Stimulated activated memory B cell treated with anti-CD40 and anti-IgM and Interleukin-4, amounts not matched to agents 10 μg/mL and 1 μg/mL and 100 μg/mL, for 72 hours (primary cell): ENCODE measurements at regions not wholly inside any gene's neighbourhood (a gene's known extent, or its start where the extent isn't known, plus 50 kb on each side); places are given as distances from the start of the nearest gene placed in this dataset.

Experiments
- ATAC-seq: fragments of 150-1000 bp; cut with Tn5 transposase; 2 replicates; pipeline ENCODE4 v1.10.0; 2021
- H3K27ac Mint-ChIP-seq: one replicate; pipeline ENCODE4 v1.8.0; 2022; ENCODE audit warnings: mild to moderate bottlenecking, mixed read lengths
- H3K27me3 Mint-ChIP-seq: one replicate; pipeline ENCODE4 v1.8.0; 2022; ENCODE audit warnings: mixed read lengths
- H3K36me3 Mint-ChIP-seq: one replicate; pipeline ENCODE4 v1.8.0; 2022; ENCODE audit warnings: mixed read lengths
- H3K4me1 Mint-ChIP-seq: one replicate; pipeline ENCODE4 v1.8.0; 2022; ENCODE audit warnings: mixed read lengths
- H3K4me3 Mint-ChIP-seq: one replicate; pipeline ENCODE4 v1.8.0; 2022; ENCODE audit warnings: mild to moderate bottlenecking, moderate library complexity, mixed read lengths
- H3K9me3 Mint-ChIP-seq: one replicate; pipeline ENCODE4 v1.8.0; 2022; ENCODE audit warnings: mixed read lengths

DNA sequence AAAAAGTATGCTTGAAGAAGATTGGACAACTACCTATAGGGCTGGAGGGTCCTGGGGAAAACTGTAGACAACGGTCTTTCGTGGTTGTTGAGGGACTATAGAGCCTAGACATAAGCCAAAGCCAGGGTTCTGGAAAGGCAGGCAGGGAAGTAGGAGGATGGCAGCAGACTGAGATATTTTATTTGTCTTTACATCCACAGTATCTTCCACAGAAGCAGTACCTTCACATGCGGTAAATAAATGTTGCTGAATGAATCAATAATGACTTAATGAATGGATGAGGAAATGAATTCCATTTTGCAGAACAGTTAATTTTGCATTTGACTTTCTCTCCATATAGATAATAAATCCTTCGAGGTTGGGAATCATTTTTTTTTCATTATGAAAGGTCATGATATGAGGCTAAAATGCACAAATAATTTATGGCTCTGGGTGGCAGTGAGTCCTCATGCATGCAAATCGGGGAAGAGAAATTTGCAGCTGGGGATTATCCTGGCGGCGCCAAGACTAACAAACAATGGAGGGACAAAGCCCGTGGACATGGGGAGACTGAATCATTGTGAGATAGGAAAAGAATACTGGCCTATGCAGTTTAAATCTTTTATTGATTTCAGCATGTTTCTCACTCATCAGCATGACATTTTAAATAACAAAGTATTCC lies 102.0 kb downstream of the ERCC5 start:
- H3K4me3 Mint-ChIP-seq: no peak overlapping the region
- H3K27ac Mint-ChIP-seq: no peak overlapping the region
- H3K4me1 Mint-ChIP-seq: no peaks in the 10 kb centered on the region
- peaks cover 7% of the 10 kb centered on the region for H3K9me3 Mint-ChIP-seq
- H3K36me3 Mint-ChIP-seq: no peaks in the 10 kb centered on the region
- H3K27me3 Mint-ChIP-seq: no peaks in the 10 kb centered on the region
- ATAC-seq: no peak

DNA sequence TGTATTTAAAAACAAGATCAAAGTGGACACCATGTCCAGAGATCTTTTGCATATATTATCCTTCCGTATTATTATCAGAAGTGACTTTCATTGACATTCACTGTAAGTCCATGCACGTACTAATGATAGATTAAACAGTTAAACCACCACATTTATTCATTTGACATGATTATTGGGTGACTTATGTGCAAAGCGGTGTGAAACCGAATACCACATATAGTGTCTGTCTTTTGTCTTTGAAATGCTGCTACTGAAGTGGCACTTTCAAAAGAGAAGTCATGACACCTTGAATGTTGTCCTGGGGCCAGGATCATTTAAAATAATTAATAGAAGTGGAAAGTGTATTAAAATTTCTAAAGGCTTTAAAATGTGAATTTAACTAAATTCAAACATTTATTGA lies 100.1 kb downstream of the ERCC5 start:
- no peak overlapping the region for H3K4me3 Mint-ChIP-seq
- H3K27me3 Mint-ChIP-seq: no peaks in the 10 kb centered on the region
- H3K36me3 Mint-ChIP-seq: no peaks in the 10 kb centered on the region
- H3K4me1 Mint-ChIP-seq: no peaks in the 10 kb centered on the region
- no peak overlapping the region for H3K27ac Mint-ChIP-seq
- no peak for ATAC-seq
- H3K9me3 Mint-ChIP-seq: peaks cover 10% of the 10 kb centered on the region

DNA sequence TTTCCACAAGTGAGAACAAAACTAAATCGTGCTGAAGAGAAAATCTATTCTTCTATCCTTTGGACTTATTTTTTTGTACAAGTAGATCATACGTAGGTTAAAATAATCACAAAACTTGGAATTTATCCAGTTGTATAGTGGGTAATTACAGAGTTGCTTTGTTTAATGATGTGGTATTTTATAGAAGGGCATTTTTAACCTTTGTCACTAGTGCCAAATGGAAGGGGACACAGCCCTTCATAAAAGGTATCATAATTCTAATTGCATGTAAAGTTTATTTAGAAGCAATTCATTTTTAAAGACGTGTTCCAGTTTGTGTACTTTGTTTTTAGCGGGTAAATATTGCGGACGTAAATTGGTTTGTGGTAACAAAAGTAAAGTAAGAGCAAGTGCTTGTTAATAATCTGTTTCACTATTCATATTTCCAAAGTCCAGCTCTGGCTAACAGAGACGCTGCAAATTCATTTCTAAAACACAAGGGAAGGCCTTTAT lies 99.5 kb downstream of the ERCC5 start:
- no peak overlapping the region for H3K4me3 Mint-ChIP-seq
- no peak overlapping the region for H3K27ac Mint-ChIP-seq
- H3K4me1 Mint-ChIP-seq: no peaks in the 10 kb centered on the region
- no peak for ATAC-seq
- peaks cover 10% of the 10 kb centered on the region for H3K9me3 Mint-ChIP-seq
- no peaks in the 10 kb centered on the region for H3K27me3 Mint-ChIP-seq
- no peaks in the 10 kb centered on the region for H3K36me3 Mint-ChIP-seq

DNA sequence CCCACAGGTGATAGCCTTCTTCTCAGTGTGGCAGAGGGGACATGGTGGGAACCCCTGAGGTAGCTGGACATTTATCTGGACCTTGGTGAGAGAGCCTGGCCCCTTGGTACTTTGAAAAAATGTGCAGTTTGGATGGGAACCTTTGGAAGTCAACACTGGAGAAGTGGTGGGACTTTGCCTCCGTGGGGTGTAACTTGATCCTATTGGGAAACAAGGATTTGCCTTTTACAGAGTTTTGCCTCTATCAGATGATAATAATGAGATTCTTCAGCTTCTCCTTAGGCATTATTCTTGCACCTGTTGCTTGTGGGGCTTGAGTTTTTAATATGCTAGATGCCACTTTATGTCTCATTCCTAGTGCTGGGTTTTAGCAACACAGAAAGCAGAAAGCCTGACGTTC lies 99.0 kb downstream of the ERCC5 start:
- Mint-ChIP-seq H3K27me3 (no peaks in the 10 kb centered on the region), H3K4me3 (no peak overlapping the region), H3K27ac (no peak overlapping the region), H3K36me3 (no peaks in the 10 kb centered on the region), H3K9me3 (peaks cover 10% of the 10 kb centered on the region), H3K4me1 (no peaks in the 10 kb centered on the region)
- ATAC-seq: no peak

DNA sequence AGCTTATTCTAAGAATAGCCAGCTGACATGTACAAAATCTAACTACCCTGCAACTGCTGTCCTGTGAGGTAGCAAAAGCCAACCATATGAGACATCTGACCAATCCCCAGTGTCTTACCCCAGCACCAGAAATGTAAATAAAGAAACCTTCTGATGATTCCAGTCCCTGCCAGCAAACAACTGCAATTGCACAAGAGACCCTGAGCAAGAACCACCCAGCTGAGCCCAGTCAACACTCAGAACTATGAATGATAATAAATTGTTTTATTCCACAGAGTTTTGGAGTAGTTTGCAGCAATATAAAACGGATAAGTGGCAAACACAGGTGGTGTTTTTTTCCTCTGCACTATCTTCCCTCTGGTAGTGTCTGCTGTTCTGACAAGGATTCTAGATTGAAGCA lies 94.9 kb downstream of the ERCC5 start:
- no peak overlapping the region for H3K27ac Mint-ChIP-seq
- no peaks in the 10 kb centered on the region for H3K36me3 Mint-ChIP-seq
- H3K27me3 Mint-ChIP-seq: no peaks in the 10 kb centered on the region
- no peak overlapping the region for H3K4me3 Mint-ChIP-seq
- no peaks in the 10 kb centered on the region for H3K4me1 Mint-ChIP-seq
- no peak for ATAC-seq
- H3K9me3 Mint-ChIP-seq: peaks cover 10% of the 10 kb centered on the region

DNA sequence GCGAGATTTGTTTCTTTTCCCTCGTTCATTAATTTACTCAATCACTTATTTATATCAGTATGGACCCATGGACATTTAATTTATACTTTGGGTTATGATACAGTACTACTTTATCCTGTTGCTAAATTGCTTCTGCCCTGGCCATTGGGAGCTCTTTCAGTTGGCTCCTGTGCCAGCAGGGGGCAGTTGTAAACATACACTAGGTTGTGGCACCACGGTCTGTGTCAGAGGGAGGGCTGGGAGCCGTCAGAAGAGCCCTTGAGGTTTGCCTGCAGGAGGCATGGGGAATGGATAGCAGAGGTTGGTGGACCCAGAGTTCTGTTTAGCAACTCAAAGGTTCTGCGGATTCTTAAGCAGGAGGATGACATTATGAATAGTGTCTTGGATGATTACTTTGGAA lies 94.3 kb downstream of the ERCC5 start:
- H3K36me3 Mint-ChIP-seq: no peaks in the 10 kb centered on the region
- H3K9me3 Mint-ChIP-seq: peaks cover 10% of the 10 kb centered on the region
- no peaks in the 10 kb centered on the region for H3K27me3 Mint-ChIP-seq
- no peak overlapping the region for H3K27ac Mint-ChIP-seq
- H3K4me3 Mint-ChIP-seq: no peak overlapping the region
- no peaks in the 10 kb centered on the region for H3K4me1 Mint-ChIP-seq
- ATAC-seq: no peak

DNA sequence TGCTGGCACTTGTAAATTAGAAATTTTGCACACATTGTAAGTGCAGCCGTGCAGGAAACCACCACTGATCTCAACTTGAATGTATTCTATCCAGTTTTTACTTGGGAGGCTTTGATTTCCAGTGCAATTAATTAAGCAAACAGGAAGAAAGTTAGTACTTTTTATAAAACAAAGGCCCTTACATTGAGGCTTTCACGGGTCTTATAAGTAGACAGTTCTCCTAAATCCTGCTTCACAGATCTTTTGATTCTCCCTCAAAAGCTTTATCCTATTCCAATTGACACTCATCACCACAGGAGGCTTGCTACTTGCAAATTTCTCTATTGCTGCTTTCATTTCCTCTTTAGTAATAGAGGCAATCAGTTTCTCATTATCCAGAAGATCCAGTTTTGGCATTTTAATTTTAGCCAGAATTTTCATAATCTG lies 90.1 kb downstream of the ERCC5 start:
- no peak overlapping the region for H3K27ac Mint-ChIP-seq
- no peaks in the 10 kb centered on the region for H3K9me3 Mint-ChIP-seq
- H3K4me3 Mint-ChIP-seq: no peak overlapping the region
- H3K27me3 Mint-ChIP-seq: peaks cover 10% of the 10 kb centered on the region
- H3K36me3 Mint-ChIP-seq: no peaks in the 10 kb centered on the region
- no peaks in the 10 kb centered on the region for H3K4me1 Mint-ChIP-seq
- ATAC-seq: no peak

DNA sequence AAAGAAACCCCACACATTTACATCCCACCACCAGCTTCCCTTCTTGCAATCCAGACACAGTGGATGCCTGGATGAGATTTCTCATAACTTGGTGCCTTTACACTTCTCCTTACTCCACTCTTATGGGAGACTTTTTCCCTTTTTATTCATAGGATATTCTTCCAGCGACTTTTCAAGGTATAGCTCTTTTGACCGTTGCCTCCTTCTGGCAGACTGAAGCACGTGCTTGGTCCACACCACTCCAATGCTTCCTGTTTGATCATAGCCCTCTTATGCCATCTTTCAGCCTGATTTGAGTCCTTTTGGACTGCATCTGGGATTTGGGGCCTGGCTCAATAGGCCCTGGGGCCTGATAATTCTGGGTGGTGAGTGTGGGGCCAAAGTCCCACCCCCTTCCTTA lies 87.7 kb downstream of the ERCC5 start:
- H3K9me3 Mint-ChIP-seq: no peaks in the 10 kb centered on the region

DNA sequence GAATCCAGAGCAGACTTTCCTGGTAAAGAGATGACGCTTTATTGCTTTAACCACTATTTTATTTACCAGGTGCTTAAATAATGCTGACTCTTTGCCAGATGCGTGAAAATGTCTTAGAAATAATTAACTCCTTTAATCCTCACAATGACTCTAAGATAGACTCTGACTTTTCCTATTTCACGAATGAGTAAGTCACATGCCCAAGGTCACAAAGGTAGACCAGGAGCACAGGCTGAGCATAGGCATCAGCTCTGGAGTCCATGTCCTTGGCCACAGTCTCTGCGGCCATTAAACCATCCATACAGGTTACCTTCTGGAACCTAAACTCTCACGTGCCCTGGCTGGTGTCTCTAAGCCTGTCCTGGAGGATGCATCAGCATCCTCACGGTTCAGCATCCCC lies 87.3 kb downstream of the ERCC5 start:
- Mint-ChIP-seq H3K36me3 (no peaks in the 10 kb centered on the region), H3K4me1 (no peaks in the 10 kb centered on the region), H3K27ac (no peak overlapping the region), H3K4me3 (no peak overlapping the region), H3K9me3 (no peaks in the 10 kb centered on the region), H3K27me3 (peaks cover 23% of the 10 kb centered on the region)
- no peak for ATAC-seq

More for the DNA sequence above, 87.7 kb downstream of the ERCC5 start:
- peaks cover 22% of the 10 kb centered on the region for H3K27me3 Mint-ChIP-seq
- H3K36me3 Mint-ChIP-seq: no peaks in the 10 kb centered on the region
- H3K27ac Mint-ChIP-seq: no peak overlapping the region
- no peaks in the 10 kb centered on the region for H3K4me1 Mint-ChIP-seq
- no peak for ATAC-seq
- no peak overlapping the region for H3K4me3 Mint-ChIP-seq

DNA sequence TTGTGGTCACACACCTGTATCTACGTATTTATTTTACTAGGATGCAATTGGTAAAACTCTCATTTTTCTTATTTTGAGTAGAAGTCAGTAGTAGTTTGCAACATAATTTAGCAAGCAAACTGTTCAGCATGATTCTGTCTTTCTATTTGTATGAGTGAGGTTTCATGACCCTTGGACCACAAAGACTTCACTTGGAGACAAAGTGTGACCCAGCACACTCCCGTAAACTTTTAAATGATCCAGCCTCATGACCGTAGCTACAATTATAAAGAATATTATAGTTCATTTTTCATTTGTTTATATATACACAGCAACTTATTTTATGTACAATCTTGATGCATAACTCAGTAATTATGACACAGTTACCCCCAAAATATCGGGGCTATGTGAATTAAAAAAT lies 86.5 kb downstream of the ERCC5 start:
- H3K9me3 Mint-ChIP-seq: no peaks in the 10 kb centered on the region
- H3K4me3 Mint-ChIP-seq: no peak overlapping the region
- ATAC-seq: no peak
- H3K4me1 Mint-ChIP-seq: no peaks in the 10 kb centered on the region
- no peaks in the 10 kb centered on the region for H3K36me3 Mint-ChIP-seq
- no peak overlapping the region for H3K27ac Mint-ChIP-seq
- H3K27me3 Mint-ChIP-seq: peaks cover 31% of the 10 kb centered on the region

DNA sequence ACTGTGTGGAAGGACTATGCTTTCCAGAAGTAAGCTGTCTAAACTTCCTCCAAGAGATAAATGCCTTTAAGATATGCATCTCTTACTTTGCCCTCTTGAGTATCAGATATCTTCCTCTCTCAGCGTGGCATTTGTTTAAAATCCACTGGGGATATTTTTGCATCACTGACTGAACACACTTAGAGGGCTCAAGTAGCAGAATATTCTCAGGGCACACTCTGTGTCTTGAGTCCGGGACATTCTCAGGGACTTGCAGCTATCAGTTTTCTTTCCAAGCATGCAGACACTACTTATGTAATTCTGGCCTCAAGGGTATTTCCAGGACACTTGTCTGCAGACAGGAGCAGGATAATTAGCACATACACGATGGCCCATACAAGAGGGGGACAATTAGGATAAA lies 84.7 kb downstream of the ERCC5 start:
- Mint-ChIP-seq H3K4me1 (no peaks in the 10 kb centered on the region), H3K27me3 (peaks cover 32% of the 10 kb centered on the region), H3K4me3 (no peak overlapping the region), H3K27ac (no peak overlapping the region), H3K9me3 (peaks cover 8% of the 10 kb centered on the region), H3K36me3 (no peaks in the 10 kb centered on the region)
- ATAC-seq: no peak

DNA sequence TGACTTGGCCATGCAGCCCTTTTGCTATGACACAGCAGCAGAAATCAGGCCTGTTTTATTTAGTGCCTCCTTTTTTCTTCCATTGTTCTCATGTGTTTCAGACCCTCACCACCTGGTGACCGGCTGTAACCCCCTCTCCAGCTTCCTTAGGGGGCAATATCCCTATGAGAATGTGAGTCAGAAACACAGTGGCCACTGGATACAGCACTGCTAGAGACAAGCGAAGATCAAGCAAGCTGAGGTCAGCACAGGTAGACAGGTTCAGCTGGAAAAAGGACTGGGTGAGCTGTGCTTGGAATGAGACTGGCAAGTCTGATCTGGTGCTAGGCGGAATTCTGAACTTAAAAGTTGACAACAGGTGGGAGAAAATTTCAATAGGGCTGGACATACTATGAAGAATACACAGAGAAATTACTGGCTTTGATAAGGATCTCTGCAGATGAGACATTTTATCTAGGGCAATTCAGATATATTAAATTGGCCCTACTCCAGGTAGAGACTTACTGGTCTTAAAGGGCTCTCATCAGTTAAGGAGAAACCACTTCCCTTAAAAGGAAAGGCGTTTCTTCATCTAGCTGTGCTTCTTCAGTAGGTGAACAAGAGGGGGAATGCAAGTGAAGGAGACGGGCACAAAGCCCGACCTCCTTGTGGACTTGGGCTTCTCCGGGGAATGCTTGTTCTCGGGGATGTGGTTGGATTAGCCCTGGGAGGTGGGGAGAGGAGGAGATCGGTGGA lies 83.3 kb downstream of the ERCC5 start:
- Mint-ChIP-seq H3K27me3 (peaks cover 32% of the 10 kb centered on the region), H3K4me3 (no peak overlapping the region), H3K9me3 (peaks cover 12% of the 10 kb centered on the region), H3K27ac (no peak overlapping the region), H3K36me3 (no peaks in the 10 kb centered on the region), H3K4me1 (no peaks in the 10 kb centered on the region)
- ATAC-seq: no peak
